ENCODE measurements at regions not wholly inside any gene's neighbourhood (a gene's known extent, or its start where the extent isn't known, plus 50 kb on each side); places are given as distances from the start of the nearest gene placed in this dataset.

- H3K27me3 Mint-ChIP-seq (ENCODE audit: unreplicated experiment), result no peaks in the 10 kb centered on the region
- intact Hi-C loops (cut with micrococcal nuclease; ENCODE audit: unreplicated experiment), result no loop called here
- H3K9me3 Mint-ChIP-seq (ENCODE audit: low read depth, unreplicated experiment), result no peaks in the 10 kb centered on the region
- no peak overlapping the region for H3K27ac Mint-ChIP-seq (ENCODE audit: unreplicated experiment)
- peaks cover 8% of the 10 kb centered on the region for H3K4me1 Mint-ChIP-seq (ENCODE audit: low read depth, unreplicated experiment)
- no TSS peak for BruUV-seq (replicated peaks)
- H3K4me3 Mint-ChIP-seq (ENCODE audit: low read depth, unreplicated experiment), result no peak overlapping the region
- CTCF ChIA-PET, result no interaction called here
- no peak for DNase-seq
- H3K36me3 Mint-ChIP-seq (ENCODE audit: insufficient read depth, unreplicated experiment), result no peaks in the 10 kb centered on the region
- no peak for TF ChIP-seq CTCF (IDR thresholded peaks at IDR 0.05; ENCODE audit: unreplicated experiment)
Measured at GRCh38 chrX:147846676-147847075, 65.0 kb upstream of the FMR1 start.

GRCh38 chrX:147847999-147848398, 63.7 kb upstream of the FMR1 start:
- CTCF ChIA-PET, result no interaction called here
- Mint-ChIP-seq H3K9me3 (ENCODE audit: low read depth, unreplicated experiment) (peaks cover 2% of the 10 kb centered on the region), H3K36me3 (ENCODE audit: insufficient read depth, unreplicated experiment) (no peaks in the 10 kb centered on the region), H3K4me3 (ENCODE audit: low read depth, unreplicated experiment) (no peak overlapping the region), H3K4me1 (ENCODE audit: low read depth, unreplicated experiment) (peaks cover 8% of the 10 kb centered on the region), H3K27ac (ENCODE audit: unreplicated experiment) (no peak overlapping the region), H3K27me3 (ENCODE audit: unreplicated experiment) (no peaks in the 10 kb centered on the region)
- BruUV-seq (replicated peaks), result no TSS peak
- TF ChIP-seq CTCF (IDR thresholded peaks at IDR 0.05; ENCODE audit: unreplicated experiment), result no peak
- intact Hi-C loops (cut with micrococcal nuclease; ENCODE audit: unreplicated experiment), result no loop called here
- peak; percentile 14 for DNase-seq

GRCh38 chrX:147848543-147849443, 62.9 kb upstream of the FMR1 start:
- H3K4me1 Mint-ChIP-seq (ENCODE audit: low read depth, unreplicated experiment), result peaks cover 8% of the 10 kb centered on the region
- no peak overlapping the region for H3K27ac Mint-ChIP-seq (ENCODE audit: unreplicated experiment)
- intact Hi-C loops (cut with micrococcal nuclease; ENCODE audit: unreplicated experiment), result no loop called here
- DNase-seq, result no peak
- H3K36me3 Mint-ChIP-seq (ENCODE audit: insufficient read depth, unreplicated experiment), result no peaks in the 10 kb centered on the region
- no peak for TF ChIP-seq CTCF (IDR thresholded peaks at IDR 0.05; ENCODE audit: unreplicated experiment)
- no peaks in the 10 kb centered on the region for H3K27me3 Mint-ChIP-seq (ENCODE audit: unreplicated experiment)
- CTCF ChIA-PET, result no interaction called here
- H3K9me3 Mint-ChIP-seq (ENCODE audit: low read depth, unreplicated experiment), result peaks cover 2% of the 10 kb centered on the region
- no peak overlapping the region for H3K4me3 Mint-ChIP-seq (ENCODE audit: low read depth, unreplicated experiment)
- no TSS peak for BruUV-seq (replicated peaks)

- Mint-ChIP-seq H3K9me3 (ENCODE audit: low read depth, unreplicated experiment) (peaks cover 2% of the 10 kb centered on the region), H3K36me3 (ENCODE audit: insufficient read depth, unreplicated experiment) (no peaks in the 10 kb centered on the region), H3K27me3 (ENCODE audit: unreplicated experiment) (no peaks in the 10 kb centered on the region), H3K4me3 (ENCODE audit: low read depth, unreplicated experiment) (no peak overlapping the region), H3K27ac (ENCODE audit: unreplicated experiment) (no peak overlapping the region), H3K4me1 (ENCODE audit: low read depth, unreplicated experiment) (peaks cover 8% of the 10 kb centered on the region)
- no peak for DNase-seq
- BruUV-seq (replicated peaks), result no TSS peak
- TF ChIP-seq CTCF (IDR thresholded peaks at IDR 0.05; ENCODE audit: unreplicated experiment), result no peak
- intact Hi-C loops (cut with micrococcal nuclease; ENCODE audit: unreplicated experiment), result no loop called here
- CTCF ChIA-PET, result no interaction called here
Measured at GRCh38 chrX:147850875-147851274, 60.8 kb upstream of the FMR1 start.
